NCI-H2196 (cell line): ENCODE measurements at regions not wholly inside any gene's neighbourhood (a gene's known extent, or its start where the extent isn't known, plus 50 kb on each side); places are given as distances from the start of the nearest gene placed in this dataset.

Experiments
- DNase-seq: peaks from one replicate; lab custom pipeline; 2025; ENCODE audit not compliant: unreplicated experiment; lab: John Stamatoyannopoulos, UW

- no peak for DNase-seq
Observed at GRCh38 chr5:179431221-179431824, 86.1 kb upstream of the ADAMTS2 start.

GRCh38 chr5:179430193-179431175, 85.2 kb upstream of the ADAMTS2 start:
- no peak for DNase-seq

GRCh38 chr5:179427676-179428056, 82.4 kb upstream of the ADAMTS2 start:
- DNase-seq: no peak

DNA sequence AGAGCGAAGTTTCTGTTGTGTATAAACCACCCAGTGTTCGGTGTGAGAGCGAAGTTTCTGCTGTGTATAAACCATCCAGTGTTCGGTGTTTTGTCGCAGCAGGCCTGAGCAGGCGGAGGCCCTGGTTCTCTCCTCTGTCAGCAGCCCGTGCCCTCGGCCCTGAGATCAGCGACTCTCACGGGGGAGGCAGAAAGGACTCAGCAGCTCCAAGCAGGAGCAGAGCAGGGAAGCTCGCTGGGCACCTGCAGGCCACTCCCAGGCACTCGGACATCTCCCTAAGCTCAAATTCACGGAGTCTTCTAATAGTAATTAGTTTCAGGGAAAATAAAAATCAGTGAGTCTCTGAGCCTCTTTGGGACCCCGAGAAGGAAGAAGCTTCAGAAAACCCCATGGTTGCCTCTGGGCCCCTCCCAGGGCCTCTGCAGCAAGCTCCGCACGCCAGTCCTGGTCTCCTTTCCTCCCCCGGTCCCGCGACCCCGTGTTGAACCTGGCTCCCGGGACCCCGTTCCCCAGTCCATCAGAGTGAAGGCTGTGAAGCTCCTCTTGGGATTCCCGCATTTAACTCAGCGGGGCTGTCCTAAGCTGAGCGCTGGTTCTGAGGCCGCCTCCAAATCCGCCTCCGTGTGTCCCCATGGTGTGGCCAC, 81.9 kb upstream of the ADAMTS2 start:
- DNase-seq: no peak

GRCh38 chr5:179422908-179423481, 77.7 kb upstream of the ADAMTS2 start:
- DNase-seq: no peak

DNA sequence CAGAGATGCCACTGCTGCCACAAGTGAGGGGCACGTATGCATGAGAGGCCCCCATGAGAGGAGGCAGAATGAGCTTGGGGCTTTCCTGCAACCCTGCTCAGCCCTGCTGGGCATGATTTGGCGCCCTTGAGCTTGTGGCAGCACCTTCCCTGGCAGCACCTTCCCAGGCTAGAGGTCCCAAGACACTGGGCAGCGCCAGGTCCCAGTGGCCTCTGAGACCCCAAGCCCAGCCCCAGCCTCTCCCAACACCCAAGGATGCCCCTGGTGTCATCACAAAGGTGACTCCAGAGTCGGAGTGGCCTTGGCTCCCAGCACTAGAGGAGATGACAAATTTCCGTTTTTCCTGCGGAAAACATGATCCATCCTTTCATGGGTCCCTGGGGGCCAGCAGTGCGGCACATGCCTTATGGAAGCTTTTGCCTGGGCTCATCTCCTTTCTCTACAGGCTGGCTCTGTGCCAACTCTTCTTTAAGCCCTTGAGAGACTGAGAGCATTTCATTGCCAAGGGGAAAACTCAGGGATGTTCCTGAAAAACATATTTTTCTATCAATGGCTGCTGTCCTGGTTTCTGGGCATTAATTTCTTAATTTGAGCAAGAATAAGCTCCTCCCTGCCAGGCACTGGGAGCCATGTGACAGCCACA, 77.1 kb upstream of the ADAMTS2 start:
- no peak for DNase-seq

DNA sequence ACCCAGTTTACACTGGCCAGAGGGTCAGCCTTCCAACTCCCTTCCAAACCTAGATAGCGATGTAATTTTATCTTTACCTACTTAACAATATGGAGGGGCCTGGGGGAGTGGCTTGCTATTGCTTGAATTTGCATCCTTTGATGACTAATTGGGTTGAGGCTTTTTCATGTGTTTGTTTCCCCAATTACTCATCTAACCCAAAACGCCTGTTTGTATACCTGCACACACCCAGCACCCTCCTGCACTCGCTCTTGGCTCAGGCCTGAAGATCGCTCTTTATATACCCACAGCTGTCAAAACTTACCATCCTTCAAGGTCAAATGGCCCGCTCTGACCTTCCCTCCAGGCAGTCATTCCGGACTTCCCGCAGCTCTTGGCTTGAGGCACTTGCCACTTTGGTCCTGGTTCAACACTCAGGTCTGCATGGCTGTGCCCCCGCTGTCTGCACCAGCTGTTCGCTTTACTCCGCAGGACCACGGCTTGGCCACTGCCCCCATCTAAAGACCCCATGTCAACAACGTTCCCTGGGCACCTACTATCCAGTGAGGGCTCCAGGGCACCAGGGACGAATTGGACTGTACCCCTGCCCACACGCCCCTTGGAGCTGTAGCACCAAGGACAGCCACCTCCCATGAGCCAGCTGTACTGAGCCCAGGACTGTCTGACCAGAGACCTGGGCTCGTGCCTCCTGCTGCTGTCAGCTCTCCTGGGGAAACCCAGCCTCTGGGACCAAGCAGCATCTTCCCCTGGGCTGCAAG, 76.1 kb upstream of the ADAMTS2 start:
- DNase-seq: no peak

- no peak for DNase-seq
Observed at GRCh38 chr5:179420476-179420875, 75.2 kb upstream of the ADAMTS2 start.

GRCh38 chr5:179418972-179419371, 73.7 kb upstream of the ADAMTS2 start:
- no peak for DNase-seq

GRCh38 chr5:179417696-179418095, 72.4 kb upstream of the ADAMTS2 start:
- DNase-seq: no peak

GRCh38 chr5:179417016-179417415, 71.8 kb upstream of the ADAMTS2 start:
- no peak for DNase-seq

DNA sequence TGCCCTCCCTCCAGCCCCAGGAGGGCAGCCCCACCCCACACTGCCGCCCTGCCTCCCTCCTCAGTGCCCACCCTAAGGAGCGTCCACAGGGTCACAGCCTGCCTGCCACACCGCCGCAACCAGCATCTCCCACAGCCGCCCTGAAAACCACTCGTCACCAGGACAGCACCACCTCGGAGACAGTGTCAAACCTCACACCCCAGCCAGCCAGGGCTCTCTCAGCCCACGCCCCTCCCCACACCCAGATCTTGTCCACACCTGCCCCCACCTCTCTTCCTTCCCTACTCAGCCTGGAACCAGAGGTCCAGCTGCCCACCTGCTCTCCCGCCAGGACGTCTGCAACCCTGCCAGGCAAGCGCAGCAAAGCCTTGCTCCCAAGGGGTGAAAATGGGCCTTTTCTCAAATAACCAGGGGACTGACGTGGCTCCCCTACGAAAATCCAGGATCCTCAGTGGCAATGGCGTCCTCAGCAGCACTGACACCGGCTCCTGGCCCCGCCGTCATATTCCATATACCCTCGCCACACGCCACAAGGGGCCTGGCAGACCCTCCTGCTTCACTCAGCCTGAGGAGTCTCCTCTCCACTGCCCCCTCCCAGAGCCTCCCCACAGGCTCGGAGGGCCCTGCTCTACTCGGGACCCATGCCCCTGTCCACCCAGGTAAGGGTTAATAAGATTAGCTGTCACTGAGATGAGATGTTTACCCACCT, 71.0 kb upstream of the ADAMTS2 start:
- DNase-seq: no peak

- no peak for DNase-seq
Observed at GRCh38 chr5:179415291-179416060, 70.2 kb upstream of the ADAMTS2 start.

DNA sequence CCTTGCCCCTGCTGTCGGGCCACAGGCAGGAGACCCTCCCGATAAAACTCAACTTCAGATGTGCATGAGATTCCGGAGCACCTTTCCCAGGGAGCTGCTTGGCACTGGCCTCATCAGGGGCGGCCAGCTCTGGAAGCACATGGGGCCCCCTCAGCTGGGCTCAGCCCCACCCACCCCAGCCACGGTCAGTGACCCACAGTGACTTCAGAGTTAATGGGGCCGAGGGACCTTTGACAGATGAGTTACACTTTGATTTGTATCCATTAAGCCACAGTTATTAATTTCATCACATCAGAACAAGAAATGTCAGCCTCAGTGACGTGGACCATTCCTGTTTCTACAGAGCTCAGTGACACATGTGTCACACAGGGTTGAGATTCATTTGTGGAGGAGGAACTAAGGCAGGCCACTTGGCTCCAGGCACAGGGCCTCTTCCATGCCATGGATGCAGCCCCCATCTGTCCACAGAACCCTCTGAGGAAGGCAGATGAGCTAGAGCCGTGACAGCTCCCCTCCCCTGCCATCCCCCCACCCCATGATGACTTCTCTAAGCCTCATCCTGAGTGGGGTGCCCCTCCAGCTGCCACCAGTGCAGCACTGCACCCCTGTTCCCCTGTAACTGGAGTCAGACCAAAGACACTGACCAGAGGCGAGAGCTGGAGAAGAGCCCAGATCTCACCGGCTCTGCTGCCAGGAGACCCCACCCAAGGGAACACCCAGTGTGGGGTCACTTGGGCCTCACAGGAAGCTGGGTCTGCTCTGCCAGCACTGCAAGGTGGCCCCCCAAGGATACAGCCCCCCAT, 69.4 kb upstream of the ADAMTS2 start:
- DNase-seq: no peak

GRCh38 chr5:179413711-179414458, 68.6 kb upstream of the ADAMTS2 start:
- DNase-seq: no peak

DNA sequence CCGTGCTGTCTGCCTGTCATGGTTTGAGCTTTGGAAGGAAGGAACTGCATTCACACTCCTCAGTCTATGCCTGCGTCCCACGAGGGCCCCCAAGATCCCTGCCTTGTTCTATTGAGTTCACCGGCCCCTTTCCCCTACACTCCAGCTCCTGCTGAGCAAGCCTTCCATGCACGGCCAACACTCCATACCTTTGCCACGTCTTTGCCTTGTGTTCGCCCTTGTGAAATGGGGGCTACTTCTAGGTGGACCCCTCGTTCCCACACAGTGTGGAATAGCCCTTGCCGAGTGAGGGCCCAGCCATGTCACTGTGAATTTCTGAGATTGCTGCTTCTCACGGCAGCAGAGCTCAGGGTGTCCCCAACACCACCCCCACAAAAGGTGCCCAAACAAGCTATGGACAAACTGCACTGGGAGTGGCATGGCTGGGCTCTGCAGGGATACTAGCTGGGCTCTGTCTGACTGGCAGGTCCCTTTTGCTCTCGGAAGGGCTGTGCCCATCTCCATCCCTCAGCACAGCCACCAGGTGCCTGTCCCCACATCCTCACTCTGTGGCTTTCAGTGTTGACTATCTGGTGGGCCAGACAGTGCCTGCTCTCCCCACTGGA, 67.9 kb upstream of the ADAMTS2 start:
- no peak for DNase-seq
